Left lobe of liver (tissue), 2 donors: ENCODE measurements at regions not wholly inside any gene's neighbourhood (a gene's known extent, or its start where the extent isn't known, plus 50 kb on each side); places are given as distances from the start of the nearest gene placed in this dataset.
"Not testable (repeated sequence)": the region's sequence is repeated elsewhere in the genome, so short reads cannot be mapped to it uniquely, and the experiment has no call there.

Source experiments
- ATAC-seq: fragments of 200-7000 bp; cut with Tn5 transposase; one replicate; pipeline ENCODE4 v1.9.1; 2020; ENCODE audit warnings: mild to moderate bottlenecking, moderate library complexity
- DNase-seq: peaks from one replicate; pipeline ENCODE4 v3.0.0-alpha.2; 2020; ENCODE audit warnings: low spot score
- donor health status: DM: no; HTN: no; CAD: no; lungs with moderate emphysema.
- donor health status: DM: no; HTN: yes; CAD: no.

DNA sequence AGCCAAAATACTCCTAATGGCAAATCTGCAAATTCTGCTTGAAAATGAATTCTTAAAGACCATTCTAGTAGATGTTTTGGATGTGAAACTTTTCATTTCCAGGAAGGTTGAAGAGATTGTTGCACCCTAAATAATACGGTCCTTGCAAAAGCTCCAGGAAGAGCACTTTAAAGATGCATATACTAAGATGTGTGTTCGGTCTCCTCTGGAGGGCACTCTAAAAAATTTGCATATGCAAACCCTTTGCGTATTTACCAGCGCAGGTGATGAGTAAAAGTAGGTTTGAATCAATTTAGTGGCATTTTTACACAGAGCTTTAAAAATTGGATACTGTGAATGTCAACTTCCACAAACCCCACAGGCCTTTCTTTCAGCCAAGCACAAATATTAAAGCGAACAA, 378.1 kb upstream of the SORCS1 start:
- no peak for ATAC-seq
- DNase-seq, result no peak

GRCh38 chr10:107542016-107542415, 377.5 kb upstream of the SORCS1 start:
- no peak for DNase-seq
- no peak for ATAC-seq

- no peak for ATAC-seq
- no peak for DNase-seq
Observed at GRCh38 chr10:107540981-107541380, 376.5 kb upstream of the SORCS1 start.

DNA sequence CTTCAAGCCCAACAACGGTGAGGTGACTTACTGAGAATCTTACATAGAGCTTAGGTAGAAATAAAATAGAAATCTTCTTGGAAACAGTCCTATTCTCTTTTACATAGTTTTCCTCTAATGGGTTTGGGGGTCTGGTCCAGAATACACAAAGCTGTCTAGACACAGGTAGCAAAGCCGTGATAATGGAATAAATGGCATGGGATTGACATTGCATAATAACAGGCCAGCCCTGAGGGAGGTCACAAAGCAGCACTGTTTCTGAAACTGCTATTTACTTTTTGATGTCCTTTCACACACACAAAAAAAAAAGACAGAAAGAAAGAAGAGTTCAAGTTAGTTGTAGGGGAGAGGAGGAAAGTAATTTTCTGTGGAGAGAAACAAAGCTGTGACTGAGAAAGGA, 364.8 kb upstream of the SORCS1 start:
- no peak for DNase-seq
- peak; percentile 36 for ATAC-seq

GRCh38 chr10:107520348-107520747, 355.8 kb upstream of the SORCS1 start:
- DNase-seq (no peak), ATAC-seq (peak; percentile 68)

GRCh38 chr10:107517811-107518210, 353.3 kb upstream of the SORCS1 start:
- DNase-seq, result no peak
- no peak for ATAC-seq

DNA sequence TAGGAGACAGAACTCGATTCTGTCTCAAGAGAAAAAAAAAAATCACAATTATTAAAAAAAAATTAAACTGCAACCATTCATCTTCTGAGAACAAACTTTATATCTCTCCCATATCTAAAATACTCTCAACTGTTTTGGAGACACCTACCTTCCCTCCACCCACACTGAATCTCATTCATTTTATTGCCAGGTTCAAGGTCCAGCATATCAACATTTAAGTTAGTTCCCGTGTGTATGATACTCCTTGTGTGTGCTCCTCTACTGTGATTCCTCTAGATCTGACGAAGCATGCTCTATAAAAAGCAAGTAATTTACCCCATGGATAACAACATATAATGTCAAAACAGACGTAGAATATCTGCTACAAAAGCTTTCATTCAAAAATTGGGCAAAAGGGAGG, 351.8 kb upstream of the SORCS1 start:
- DNase-seq (no peak), ATAC-seq (no peak)

DNA sequence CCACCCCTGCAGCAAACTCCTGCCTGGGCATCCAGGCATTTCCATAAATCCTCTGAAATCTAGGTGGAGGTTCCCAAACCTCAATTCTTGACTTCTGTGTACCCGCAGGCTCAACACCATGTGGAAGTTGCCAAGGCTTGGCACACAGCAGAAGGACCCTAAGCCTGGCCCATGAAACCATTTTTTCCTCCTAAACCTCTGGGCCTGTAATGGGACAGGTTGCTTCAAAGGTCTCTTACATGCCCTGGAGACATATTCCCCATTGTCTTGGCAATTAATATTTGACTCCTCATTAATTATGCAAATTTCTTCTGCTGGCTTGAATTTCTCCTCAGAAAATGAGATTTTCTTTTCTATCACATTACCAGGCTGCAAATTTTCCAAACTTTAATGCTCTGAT, 339.5 kb upstream of the SORCS1 start:
- ATAC-seq, DNase-seq: not testable (repeated sequence)

- DNase-seq, result no peak
- no peak for ATAC-seq
Observed at GRCh38 chr10:107502229-107502985, 337.9 kb upstream of the SORCS1 start.

DNA sequence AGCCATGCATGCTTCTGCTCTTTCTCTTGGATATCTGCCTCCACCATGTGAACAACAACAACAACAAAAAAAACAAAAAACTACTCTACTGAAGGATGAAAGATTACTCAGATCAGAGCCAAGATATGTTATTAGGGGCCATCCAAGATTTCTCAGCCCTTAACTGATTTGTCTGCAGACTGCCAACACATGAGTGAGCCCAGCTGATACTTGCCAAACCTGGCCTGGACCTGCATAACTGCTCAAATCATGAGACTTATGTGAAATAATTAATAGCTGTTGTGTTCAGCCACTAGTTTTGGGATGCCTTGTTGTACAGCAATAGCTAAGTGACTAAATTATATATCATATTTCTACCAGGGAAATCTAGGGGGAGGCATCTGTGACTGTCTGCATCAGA, 334.5 kb upstream of the SORCS1 start:
- ATAC-seq (no peak), DNase-seq (no peak)

- ATAC-seq (no peak), DNase-seq (no peak)
Observed at GRCh38 chr10:107497024-107497423, 332.5 kb upstream of the SORCS1 start.

GRCh38 chr10:107496594-107496993, 332.1 kb upstream of the SORCS1 start:
- DNase-seq, result no peak

DNA sequence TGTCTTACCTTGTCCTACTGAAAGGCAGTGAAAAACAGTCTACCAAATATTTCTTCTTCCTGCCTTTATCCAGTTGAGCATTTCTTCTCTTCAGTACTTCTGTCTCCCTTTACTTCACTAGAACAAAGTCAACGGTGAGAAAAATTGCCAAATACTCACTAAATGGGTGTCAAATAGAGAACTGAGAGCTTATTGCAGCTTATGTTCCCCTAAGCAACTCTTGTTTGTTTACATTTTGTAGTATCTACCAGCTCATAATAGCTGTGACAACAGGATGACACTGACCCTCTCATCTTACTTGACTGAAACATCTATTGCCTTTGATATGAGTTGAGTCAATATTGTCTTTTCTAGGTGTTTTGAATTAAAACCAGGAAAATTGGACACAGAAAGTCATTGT, 327.9 kb upstream of the SORCS1 start:
- DNase-seq, result no peak

More at GRCh38 chr10:107496594-107496993, 332.1 kb upstream of the SORCS1 start:
- ATAC-seq, result no peak

DNA sequence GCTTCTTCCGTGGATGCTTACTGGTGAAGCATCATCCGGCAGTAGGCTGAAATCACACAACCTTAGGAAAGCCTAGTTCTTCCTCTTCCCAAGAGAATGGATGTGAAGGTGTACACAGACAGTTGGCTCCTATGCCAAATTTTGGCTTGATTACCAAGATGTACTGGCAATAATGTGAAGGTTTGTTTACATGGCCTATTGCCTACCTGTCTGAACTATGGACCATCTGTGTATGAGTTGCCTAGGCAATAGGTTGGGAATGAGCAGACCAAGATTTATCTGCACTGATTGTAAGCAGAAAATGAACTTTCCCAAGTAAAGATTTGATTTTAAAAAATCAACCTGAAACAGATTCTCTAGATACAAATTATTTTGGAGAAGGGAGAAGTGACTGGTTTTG, 325.9 kb upstream of the SORCS1 start:
- ATAC-seq (peak; percentile 99), DNase-seq (peak; percentile 46)

More for the DNA sequence above, 327.9 kb upstream of the SORCS1 start:
- no peak for ATAC-seq

GRCh38 chr10:107487284-107487683, 322.8 kb upstream of the SORCS1 start:
- no peak for DNase-seq
- ATAC-seq, result no peak

GRCh38 chr10:107485019-107485418, 320.5 kb upstream of the SORCS1 start:
- ATAC-seq (no peak), DNase-seq (no peak)

GRCh38 chr10:107481881-107482280, 317.4 kb upstream of the SORCS1 start:
- ATAC-seq, result no peak

DNA sequence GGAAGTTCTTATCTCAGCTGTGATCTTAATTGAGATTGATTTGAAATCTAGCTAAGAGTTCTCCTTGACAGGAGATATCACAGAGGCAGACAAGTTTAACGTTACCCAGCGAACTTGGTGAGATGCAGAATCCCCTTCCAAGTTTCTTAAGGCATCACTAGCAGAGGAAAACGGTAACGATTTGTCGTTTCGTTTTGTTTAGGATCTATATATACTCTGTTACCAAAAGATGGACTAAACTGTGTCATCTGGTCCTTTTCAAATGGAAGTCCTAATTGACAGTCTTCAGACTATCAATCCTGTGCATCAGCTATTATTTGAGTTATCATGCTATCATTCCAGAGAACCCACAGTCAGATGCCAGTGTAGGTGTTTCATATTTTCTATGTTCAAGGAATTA, 316.7 kb upstream of the SORCS1 start:
- DNase-seq (no peak), ATAC-seq (no peak)

More at GRCh38 chr10:107481881-107482280, 317.4 kb upstream of the SORCS1 start:
- DNase-seq, result no peak

GRCh38 chr10:107480781-107481180, 316.3 kb upstream of the SORCS1 start:
- ATAC-seq (no peak), DNase-seq (no peak)

GRCh38 chr10:107477266-107477665, 312.8 kb upstream of the SORCS1 start:
- ATAC-seq (no peak), DNase-seq (no peak)

GRCh38 chr10:107476408-107476807, 311.9 kb upstream of the SORCS1 start:
- ATAC-seq (peak; percentile 98), DNase-seq (no peak)

- no peak for ATAC-seq
- DNase-seq, result no peak
Observed at GRCh38 chr10:107474650-107475049, 310.1 kb upstream of the SORCS1 start.

GRCh38 chr10:107473225-107473624, 308.7 kb upstream of the SORCS1 start:
- ATAC-seq (no peak), DNase-seq (no peak)
